Nephron (organoid): ENCODE measurements at regions not wholly inside any gene's neighbourhood (a gene's known extent, or its start where the extent isn't known, plus 50 kb on each side); places are given as distances from the start of the nearest gene placed in this dataset.

Experiments
- H3K27ac Mint-ChIP-seq, 3 experiments: 2 replicates each; pipeline ENCODE4 v1.8.0; 2020; ENCODE audit warnings: mixed read lengths in 3 of 3, mild to moderate bottlenecking in 2 of 3, moderate library complexity in 1 of 3
- H3K27me3 Mint-ChIP-seq: 2 replicates; pipeline ENCODE4 v1.8.0; 2021; ENCODE audit warnings: low read depth, mild to moderate bottlenecking, moderate library complexity, mixed read lengths
- H3K36me3 Mint-ChIP-seq: 2 replicates; pipeline ENCODE4 v1.8.0; 2020; ENCODE audit warnings: low read depth, mixed read lengths
- H3K4me1 Mint-ChIP-seq: 2 replicates; pipeline ENCODE4 v1.8.0; 2020; ENCODE audit warnings: mixed read lengths
- H3K4me3 Mint-ChIP-seq, 3 experiments: 2 replicates each; pipeline ENCODE4 v1.8.0; 2020; ENCODE audit warnings: mild to moderate bottlenecking in 3 of 3, mixed read lengths in 3 of 3, moderate library complexity in 2 of 3
- H3K9me3 Mint-ChIP-seq: 2 replicates; pipeline ENCODE4 v1.8.0; 2020; ENCODE audit warnings: mixed read lengths
- CTCF ChIP-seq, 3 experiments: fragments of 200-600 bp; sonication (generic); IDR thresholded peaks; one replicate each; pipeline ENCODE4 v1.5.0; 2021; ENCODE audit warnings: antibody characterized with exemption in 3 of 3; ENCODE audit not compliant: unreplicated experiment in 3 of 3

GRCh38 chrX:58051346-58051745 is 141.1 kb upstream of the ZXDA start:
- H3K27me3 Mint-ChIP-seq = no peaks in the 10 kb centered on the region
- no peak overlapping the region for H3K27ac Mint-ChIP-seq
- H3K36me3 Mint-ChIP-seq = peaks cover 4% of the 10 kb centered on the region
- H3K4me1 Mint-ChIP-seq = no peaks in the 10 kb centered on the region
- peaks cover 60% of the 10 kb centered on the region for H3K9me3 Mint-ChIP-seq
- TF ChIP-seq CTCF (IDR thresholded peaks at IDR 0.05; ENCODE audit: unreplicated experiment in 3 of 3) = no peak
- H3K4me3 Mint-ChIP-seq = no peak overlapping the region

- H3K27ac Mint-ChIP-seq = no peak overlapping the region
- H3K4me3 Mint-ChIP-seq = no peak overlapping the region
- TF ChIP-seq CTCF (IDR thresholded peaks at IDR 0.05; ENCODE audit: unreplicated experiment in 3 of 3) = no peak
- no peaks in the 10 kb centered on the region for H3K27me3 Mint-ChIP-seq
- H3K36me3 Mint-ChIP-seq = peaks cover 4% of the 10 kb centered on the region
- H3K4me1 Mint-ChIP-seq = no peaks in the 10 kb centered on the region
- peaks cover 51% of the 10 kb centered on the region for H3K9me3 Mint-ChIP-seq
These were observed 133.9 kb upstream of the ZXDA start for GRCh38 chrX:58044130-58044529.

- peaks cover 37% of the 10 kb centered on the region for H3K9me3 Mint-ChIP-seq
- no peak overlapping the region for H3K4me3 Mint-ChIP-seq
- TF ChIP-seq CTCF (IDR thresholded peaks at IDR 0.05; ENCODE audit: unreplicated experiment in 3 of 3) = peak in 1 of 3 experiments; percentile 14
- H3K27me3 Mint-ChIP-seq = no peaks in the 10 kb centered on the region
- H3K4me1 Mint-ChIP-seq = no peaks in the 10 kb centered on the region
- H3K36me3 Mint-ChIP-seq = no peaks in the 10 kb centered on the region
- H3K27ac Mint-ChIP-seq = no peak overlapping the region
These were observed 115.7 kb upstream of the ZXDA start for GRCh38 chrX:58025979-58026378.

GRCh38 chrX:57985951-57986350 is 75.7 kb upstream of the ZXDA start:
- Mint-ChIP-seq H3K4me1 (no peaks in the 10 kb centered on the region), H3K27ac (no peak overlapping the region), H3K36me3 (no peaks in the 10 kb centered on the region), H3K9me3 (peaks cover 47% of the 10 kb centered on the region), H3K27me3 (no peaks in the 10 kb centered on the region), H3K4me3 (no peak overlapping the region)
- no peak for TF ChIP-seq CTCF (IDR thresholded peaks at IDR 0.05; ENCODE audit: unreplicated experiment in 3 of 3)

GRCh38 chrX:57984620-57985019 is 74.4 kb upstream of the ZXDA start:
- Mint-ChIP-seq H3K4me3 (no peak overlapping the region), H3K4me1 (no peaks in the 10 kb centered on the region), H3K27me3 (no peaks in the 10 kb centered on the region), H3K9me3 (peaks cover 45% of the 10 kb centered on the region), H3K27ac (no peak overlapping the region), H3K36me3 (no peaks in the 10 kb centered on the region)
- no peak for TF ChIP-seq CTCF (IDR thresholded peaks at IDR 0.05; ENCODE audit: unreplicated experiment in 3 of 3)

- Mint-ChIP-seq H3K4me1 (no peaks in the 10 kb centered on the region), H3K27ac (no peak overlapping the region), H3K4me3 (no peak overlapping the region), H3K9me3 (peaks cover 41% of the 10 kb centered on the region), H3K27me3 (no peaks in the 10 kb centered on the region), H3K36me3 (no peaks in the 10 kb centered on the region)
- no peak for TF ChIP-seq CTCF (IDR thresholded peaks at IDR 0.05; ENCODE audit: unreplicated experiment in 3 of 3)
These were observed 67.7 kb upstream of the ZXDA start for GRCh38 chrX:57977992-57978391.
